HG03575 (cell line): ENCODE measurements at regions not wholly inside any gene's neighbourhood (a gene's known extent, or its start where the extent isn't known, plus 50 kb on each side); places are given as distances from the start of the nearest gene placed in this dataset.

Source experiments
- ATAC-seq: cut with Tn5 transposase; IDR thresholded peaks from one replicate; pipeline ENCODE4 v1.9.1; 2021; ENCODE audit not compliant: unreplicated experiment, insufficient number of reproducible peaks, low FRiP score; ENCODE audit errors: extremely low read depth

GRCh38 chr18:67672155-67672554 lies 155.6 kb upstream of the DSEL start:
- no peak for ATAC-seq

- no peak for ATAC-seq
Observed at GRCh38 chr18:67670024-67670543, 153.6 kb upstream of the DSEL start.

GRCh38 chr18:67665266-67665665 lies 148.7 kb upstream of the DSEL start:
- no peak for ATAC-seq

- no peak for ATAC-seq
Observed at GRCh38 chr18:67662996-67663395, 146.5 kb upstream of the DSEL start.

GRCh38 chr18:67661555-67661954 lies 145.0 kb upstream of the DSEL start:
- no peak for ATAC-seq

GRCh38 chr18:67654101-67654500 lies 137.6 kb upstream of the DSEL start:
- no peak for ATAC-seq

GRCh38 chr18:67652288-67652687 lies 135.8 kb upstream of the DSEL start:
- ATAC-seq: no peak

GRCh38 chr18:67651438-67651837 lies 134.9 kb upstream of the DSEL start:
- no peak for ATAC-seq

GRCh38 chr18:67650686-67651385 lies 134.3 kb upstream of the DSEL start:
- ATAC-seq: no peak

GRCh38 chr18:67646890-67647289 lies 130.4 kb upstream of the DSEL start:
- no peak for ATAC-seq

GRCh38 chr18:67644226-67644625 lies 127.7 kb upstream of the DSEL start:
- ATAC-seq: no peak

GRCh38 chr18:67639872-67640271 lies 123.4 kb upstream of the DSEL start:
- no peak for ATAC-seq

GRCh38 chr18:67636597-67637385 lies 120.3 kb upstream of the DSEL start:
- ATAC-seq: no peak

GRCh38 chr18:67634631-67635338 lies 118.3 kb upstream of the DSEL start:
- no peak for ATAC-seq

- ATAC-seq: no peak
Observed at GRCh38 chr18:67633939-67634338, 117.4 kb upstream of the DSEL start.

- ATAC-seq: no peak
Observed at GRCh38 chr18:67621906-67622305, 105.4 kb upstream of the DSEL start.

- no peak for ATAC-seq
Observed at GRCh38 chr18:67621049-67621713, 104.7 kb upstream of the DSEL start.

- no peak for ATAC-seq
Observed at GRCh38 chr18:67618061-67618460, 101.5 kb upstream of the DSEL start.

GRCh38 chr18:67615876-67616275 lies 99.4 kb upstream of the DSEL start:
- ATAC-seq: no peak
